Right atrium auricular region (tissue), 2 donors: ENCODE measurements at regions not wholly inside any gene's neighbourhood (a gene's known extent, or its start where the extent isn't known, plus 50 kb on each side); places are given as distances from the start of the nearest gene placed in this dataset.

Source experiments
- DNase-seq: peaks from one replicate; pipeline ENCODE4 v3.0.0-alpha.2; 2019; ENCODE audit warnings: low spot score
- H3K27ac ChIP-seq, 2 donors: fragments of 200-600 bp; sonication (generic); 1 replicate in 1 of 2; 2 replicates in 1 of 2; pipeline ENCODE4 v1.5.1; 2016 to 2019
- H3K27me3 ChIP-seq, 2 donors: fragments of 200-600 bp; sonication (generic); one replicate each; pipeline versions ENCODE4 v1.5.1 to v1.6.0; 2017 to 2019
- H3K36me3 ChIP-seq: fragments of 200-600 bp; sonication (generic); one replicate; pipeline ENCODE4 v1.5.1; 2016
- H3K4me1 ChIP-seq, 2 donors: fragments of 200-600 bp; sonication (generic); one replicate each; pipeline versions ENCODE4 v1.5.1 to v1.6.0; 2017 to 2019
- H3K4me3 ChIP-seq, 2 donors: fragments of 200-600 bp; sonication (generic); 1 replicate in 1 of 2; 2 replicates in 1 of 2; pipeline ENCODE4 v1.5.1; 2017 to 2019; ENCODE audit warnings: mild to moderate bottlenecking in 1 of 2, moderate library complexity in 1 of 2
- H3K9me3 ChIP-seq, 2 donors: fragments of 200-600 bp; sonication (generic); one replicate each; pipeline ENCODE4 v1.5.1; 2019
- CTCF ChIP-seq, 2 donors: fragments of 200-600 bp; sonication (generic); IDR thresholded peaks; one replicate each; pipeline ENCODE4 v1.5.1; 2019; ENCODE audit warnings: antibody characterized with exemption in 2 of 2

GRCh38 chr14:95425369-95426115 lies 90.9 kb downstream of the SYNE3 start:
- Histone ChIP-seq H3K27me3 (no peaks in the 10 kb centered on the region), H3K4me1 (no peaks in the 10 kb centered on the region), H3K36me3 (peaks cover 16% of the 10 kb centered on the region), H3K4me3 (no peak overlapping the region), H3K9me3 (no peaks in the 10 kb centered on the region), H3K27ac (no peak overlapping the region)
- DNase-seq: no peak
- TF ChIP-seq CTCF (IDR thresholded peaks at IDR 0.05): no peak

- no peaks in the 10 kb centered on the region for H3K9me3 ChIP-seq
- peak; percentile 67 for DNase-seq
Observed at GRCh38 chr14:95424529-95424928, 91.9 kb downstream of the SYNE3 start.

GRCh38 chr14:95421741-95422140 lies 94.7 kb downstream of the SYNE3 start:
- H3K27ac ChIP-seq: no peak overlapping the region
- no peak for DNase-seq
- no peaks in the 10 kb centered on the region for H3K9me3 ChIP-seq
- no peaks in the 10 kb centered on the region for H3K27me3 ChIP-seq
- H3K4me1 ChIP-seq: no peaks in the 10 kb centered on the region
- no peak overlapping the region for H3K4me3 ChIP-seq
- H3K36me3 ChIP-seq: peaks cover 20% of the 10 kb centered on the region
- TF ChIP-seq CTCF (IDR thresholded peaks at IDR 0.05): no peak

More at GRCh38 chr14:95424529-95424928, 91.9 kb downstream of the SYNE3 start:
- no peaks in the 10 kb centered on the region for H3K27me3 ChIP-seq
- no peak overlapping the region for H3K27ac ChIP-seq
- H3K36me3 ChIP-seq: peaks cover 16% of the 10 kb centered on the region
- H3K4me3 ChIP-seq: no peak overlapping the region
- H3K4me1 ChIP-seq: no peaks in the 10 kb centered on the region
- TF ChIP-seq CTCF (IDR thresholded peaks at IDR 0.05): no peak

GRCh38 chr14:95420060-95420459 lies 96.4 kb downstream of the SYNE3 start:
- Histone ChIP-seq H3K9me3 (no peaks in the 10 kb centered on the region), H3K4me3 (no peak overlapping the region), H3K27ac (no peak overlapping the region), H3K27me3 (no peaks in the 10 kb centered on the region), H3K4me1 (no peaks in the 10 kb centered on the region), H3K36me3 (peaks cover 27% of the 10 kb centered on the region)
- no peak for TF ChIP-seq CTCF (IDR thresholded peaks at IDR 0.05)
- no peak for DNase-seq

- H3K27me3 ChIP-seq: no peaks in the 10 kb centered on the region
- DNase-seq: no peak
- no peak overlapping the region for H3K4me3 ChIP-seq
- no peak for TF ChIP-seq CTCF (IDR thresholded peaks at IDR 0.05)
- H3K9me3 ChIP-seq: no peaks in the 10 kb centered on the region
- peaks cover 27% of the 10 kb centered on the region for H3K36me3 ChIP-seq
- no peaks in the 10 kb centered on the region for H3K4me1 ChIP-seq
- H3K27ac ChIP-seq: no peak overlapping the region
Observed at GRCh38 chr14:95419569-95419968, 96.9 kb downstream of the SYNE3 start.

- Histone ChIP-seq H3K4me3 (no peak overlapping the region), H3K27ac (no peak overlapping the region), H3K27me3 (no peaks in the 10 kb centered on the region), H3K9me3 (no peaks in the 10 kb centered on the region), H3K4me1 (no peaks in the 10 kb centered on the region), H3K36me3 (peaks cover 27% of the 10 kb centered on the region)
- no peak for TF ChIP-seq CTCF (IDR thresholded peaks at IDR 0.05)
- DNase-seq: no peak
Observed at GRCh38 chr14:95418858-95419257, 97.6 kb downstream of the SYNE3 start.
